A673 (cell line): ENCODE measurements at regions not wholly inside any gene's neighbourhood (a gene's known extent, or its start where the extent isn't known, plus 50 kb on each side); places are given as distances from the start of the nearest gene placed in this dataset.

ENCODE experiments used
- BruUV-seq: library from RNA; stranded (reverse); fragments of 400-500 nt; replicated peaks from 2 replicates; lab custom pipeline; 2021; lab: Mats Ljungman, UMichigan
- CTCF ChIA-PET: fragments of 300-600 bp; sonication (Branson Sonifier 250); formaldehyde crosslinking; loops from one replicate; lab custom pipeline; 2022; ENCODE audit warnings: antibody characterized with exemption; lab: Charles Lee
- POLR2A ChIA-PET: fragments of 300-600 bp; sonication (Branson Sonifier 250); formaldehyde crosslinking; loops from one replicate; lab custom pipeline; 2022; ENCODE audit warnings: antibody characterized with exemption; ENCODE audit not compliant: low non-redundant PET; lab: Charles Lee
- DNase-seq: peaks from one replicate; pipeline ENCODE4 v3.0.0-alpha.2; 2015; ENCODE audit warnings: low spot score
- H3K27ac ChIP-seq: fragments of 200-600 bp; sonication (generic); 2 replicates; pipeline ENCODE4 v1.5.1; 2016; ENCODE audit warnings: mixed run types, low read depth, mild to moderate bottlenecking, mixed read lengths, antibody characterized with exemption, low read length; ENCODE audit not compliant: poor library complexity, severe bottlenecking
- H3K27me3 ChIP-seq: fragments of 200-600 bp; sonication (generic); replicated peaks from 2 replicates; pipeline ENCODE4 v1.6.1; 2017; ENCODE audit warnings: mixed run types, low read depth, mild to moderate bottlenecking, mixed read lengths, antibody characterized with exemption, low read length; ENCODE audit not compliant: insufficient read depth, poor library complexity
- H3K36me3 ChIP-seq: fragments of 200-600 bp; sonication (generic); 2 replicates; pipeline ENCODE4 v1.6.1; 2016; ENCODE audit warnings: mixed run types, mild to moderate bottlenecking, mixed read lengths, antibody characterized with exemption, low read length; ENCODE audit not compliant: insufficient read depth, poor library complexity, severe bottlenecking
- H3K4me1 ChIP-seq: fragments of 200-600 bp; sonication (generic); 2 replicates; pipeline ENCODE4 v1.6.1; 2017; ENCODE audit warnings: mixed run types, mild to moderate bottlenecking, mixed read lengths, antibody characterized with exemption, low read length; ENCODE audit not compliant: insufficient read depth, poor library complexity, severe bottlenecking
- H3K4me3 ChIP-seq: fragments of 200-600 bp; sonication (generic); 2 replicates; pipeline ENCODE4 v1.5.1; 2016; ENCODE audit warnings: low read depth, mixed run types, mild to moderate bottlenecking, mixed read lengths, low read length; ENCODE audit not compliant: poor library complexity, severe bottlenecking
- H3K9me3 ChIP-seq: fragments of 200-600 bp; sonication (generic); 2 replicates; pipeline ENCODE4 v1.6.1; 2016; ENCODE audit warnings: mixed run types, low read depth, mild to moderate bottlenecking, mixed read lengths, antibody characterized with exemption, low read length; ENCODE audit not compliant: poor library complexity, severe bottlenecking
- CTCF ChIP-seq: fragments of 300-800, 200-600 bp; sonication (generic); conservative IDR thresholded peaks from 2 replicates; pipeline ENCODE4 v1.5.1; 2017; ENCODE audit warnings: low read depth, mild to moderate bottlenecking, antibody characterized with exemption, low read length, moderate library complexity, mixed read lengths
- EZH2 ChIP-seq: fragments of 200-600 bp; sonication (generic); IDR thresholded peaks from 2 replicates; pipeline ENCODE4 v1.6.1; 2017; ENCODE audit warnings: borderline replicate concordance, low read depth, mild to moderate bottlenecking, mixed read lengths, antibody characterized with exemption, low read length; ENCODE audit not compliant: poor library complexity, severe bottlenecking
- intact Hi-C: fragments of 100-400 bp; cut with micrococcal nuclease; formaldehyde crosslinking; loops from one replicate; pipeline ENCODE4 v1.10.0; 2022; ENCODE audit not compliant: unreplicated experiment

GRCh38 chr6:156309017-156309416 lies 468.2 kb upstream of the ARID1B start:
- Histone ChIP-seq H3K27me3 (no peaks in the 10 kb centered on the region), H3K9me3 (no peaks in the 10 kb centered on the region), H3K4me1 (no peaks in the 10 kb centered on the region), H3K27ac (no peak overlapping the region), H3K4me3 (no peak overlapping the region), H3K36me3 (no peaks in the 10 kb centered on the region)
- intact Hi-C loops, result no loop called here
- no peak for DNase-seq
- CTCF ChIA-PET, result no interaction called here
- POLR2A ChIA-PET, result no interaction called here
- TF ChIP-seq EZH2 (no peak), CTCF (no peak)
- BruUV-seq, result no TSS peak

GRCh38 chr6:156308604-156309003 lies 468.6 kb upstream of the ARID1B start:
- no peaks in the 10 kb centered on the region for H3K36me3 ChIP-seq
- ChIA-PET POLR2A (no interaction called here), CTCF (no interaction called here)
- no peaks in the 10 kb centered on the region for H3K9me3 ChIP-seq
- H3K4me1 ChIP-seq, result no peaks in the 10 kb centered on the region
- TF ChIP-seq CTCF (no peak), EZH2 (no peak)
- no peak overlapping the region for H3K27ac ChIP-seq
- H3K27me3 ChIP-seq, result no peaks in the 10 kb centered on the region
- H3K4me3 ChIP-seq, result no peak overlapping the region
- intact Hi-C loops, result no loop called here
- no peak for DNase-seq
- BruUV-seq, result no TSS peak

GRCh38 chr6:156306531-156306930 lies 470.6 kb upstream of the ARID1B start:
- POLR2A ChIA-PET, result no interaction called here
- BruUV-seq, result no TSS peak
- intact Hi-C loops, result no loop called here
- Histone ChIP-seq H3K9me3 (no peaks in the 10 kb centered on the region), H3K4me1 (no peaks in the 10 kb centered on the region), H3K36me3 (no peaks in the 10 kb centered on the region), H3K27ac (no peak overlapping the region), H3K4me3 (no peak overlapping the region), H3K27me3 (no peaks in the 10 kb centered on the region)
- DNase-seq, result no peak
- TF ChIP-seq CTCF, result no peak
- no peak for TF ChIP-seq EZH2
- CTCF ChIA-PET, result no interaction called here
